Ascending aorta (tissue), 2 donors: ENCODE measurements at regions not wholly inside any gene's neighbourhood (a gene's known extent, or its start where the extent isn't known, plus 50 kb on each side); places are given as distances from the start of the nearest gene placed in this dataset.
"Not testable (repeated sequence)": the region's sequence is repeated elsewhere in the genome, so short reads cannot be mapped to it uniquely, and the experiment has no call there.

Experiments
- DNase-seq, 2 donors: peaks; one replicate each; pipeline ENCODE4 v3.0.0-alpha.2; 2019; ENCODE audit warnings: low spot score in 2 of 2
- H3K27ac ChIP-seq, 2 donors: fragments of 200-600 bp; sonication (generic); one replicate each; pipeline ENCODE4 v1.5.1; 2016 to 2017; ENCODE audit warnings: mild to moderate bottlenecking in 1 of 2
- H3K27me3 ChIP-seq: fragments of 200-600 bp; sonication (generic); one replicate; pipeline ENCODE4 v1.5.1; 2017
- H3K36me3 ChIP-seq, 2 donors: fragments of 200-600 bp; sonication (generic); one replicate each; pipeline ENCODE4 v1.5.1; 2016
- H3K4me1 ChIP-seq, 2 donors: fragments of 200-600 bp; sonication (generic); one replicate each; pipeline ENCODE4 v1.5.1; 2016 to 2017; ENCODE audit warnings: mild to moderate bottlenecking in 1 of 2
- H3K4me3 ChIP-seq, 2 donors: fragments of 200-600 bp; sonication (generic); one replicate each; pipeline ENCODE4 v1.5.1; 2016 to 2017; ENCODE audit warnings: mild to moderate bottlenecking in 1 of 2
- H3K9me3 ChIP-seq, 2 donors: fragments of 200-600 bp; sonication (generic); one replicate each; pipeline ENCODE4 v1.5.1; 2016
- intact Hi-C: fragments of 100-400 bp; cut with DNase I; formaldehyde crosslinking; loops from one replicate; pipeline ENCODE4 v1.15.1; 2023
- TF ChIP-seq, protein P1 (sequence below), 3 experiments: fragments of 200-600 bp in 2 of 3; fragments of 450-650 bp in 1 of 3; sonication (generic) in 2 of 3; IDR thresholded peaks; one replicate each; pipeline ENCODE4 v1.5.1; 2016 to 2019; ENCODE audit warnings: antibody characterized with exemption in 3 of 3, mild to moderate bottlenecking in 1 of 3, moderate library complexity in 1 of 3

DNA sequence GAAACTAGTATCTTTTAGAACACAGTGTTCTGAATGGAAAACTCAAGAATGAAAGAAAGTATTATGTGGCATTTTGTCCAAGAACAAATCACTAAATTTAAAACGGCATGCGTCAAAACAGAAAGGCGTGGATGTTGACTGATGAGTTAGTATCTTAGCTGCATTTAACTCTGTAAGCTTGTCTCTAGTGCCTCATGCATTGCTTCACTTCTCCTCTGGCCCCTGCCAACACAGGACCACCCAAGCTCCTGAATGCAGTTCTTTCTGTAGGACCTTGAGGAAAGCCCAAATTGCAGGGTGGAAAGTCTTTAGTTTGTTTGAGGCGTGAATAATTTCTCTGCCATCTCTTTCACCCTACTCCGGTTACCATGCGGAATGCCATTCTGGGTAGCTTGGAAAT is 632.2 kb downstream of the COL12A1 start:
- Histone ChIP-seq H3K27me3 (no peaks in the 10 kb centered on the region), H3K36me3 (no peaks in the 10 kb centered on the region), H3K4me1 (peaks cover 0 to 4% of the 10 kb centered on the region in 2 donors), H3K9me3 (no peaks in the 10 kb centered on the region), H3K4me3 (no peak overlapping the region), H3K27ac (no peak overlapping the region)
- no peak for DNase-seq
- intact Hi-C loops = no loop called here
- TF ChIP-seq, protein P1, sequence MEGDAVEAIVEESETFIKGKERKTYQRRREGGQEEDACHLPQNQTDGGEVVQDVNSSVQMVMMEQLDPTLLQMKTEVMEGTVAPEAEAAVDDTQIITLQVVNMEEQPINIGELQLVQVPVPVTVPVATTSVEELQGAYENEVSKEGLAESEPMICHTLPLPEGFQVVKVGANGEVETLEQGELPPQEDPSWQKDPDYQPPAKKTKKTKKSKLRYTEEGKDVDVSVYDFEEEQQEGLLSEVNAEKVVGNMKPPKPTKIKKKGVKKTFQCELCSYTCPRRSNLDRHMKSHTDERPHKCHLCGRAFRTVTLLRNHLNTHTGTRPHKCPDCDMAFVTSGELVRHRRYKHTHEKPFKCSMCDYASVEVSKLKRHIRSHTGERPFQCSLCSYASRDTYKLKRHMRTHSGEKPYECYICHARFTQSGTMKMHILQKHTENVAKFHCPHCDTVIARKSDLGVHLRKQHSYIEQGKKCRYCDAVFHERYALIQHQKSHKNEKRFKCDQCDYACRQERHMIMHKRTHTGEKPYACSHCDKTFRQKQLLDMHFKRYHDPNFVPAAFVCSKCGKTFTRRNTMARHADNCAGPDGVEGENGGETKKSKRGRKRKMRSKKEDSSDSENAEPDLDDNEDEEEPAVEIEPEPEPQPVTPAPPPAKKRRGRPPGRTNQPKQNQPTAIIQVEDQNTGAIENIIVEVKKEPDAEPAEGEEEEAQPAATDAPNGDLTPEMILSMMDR (IDR thresholded peaks at IDR 0.05) = no peak

DNA sequence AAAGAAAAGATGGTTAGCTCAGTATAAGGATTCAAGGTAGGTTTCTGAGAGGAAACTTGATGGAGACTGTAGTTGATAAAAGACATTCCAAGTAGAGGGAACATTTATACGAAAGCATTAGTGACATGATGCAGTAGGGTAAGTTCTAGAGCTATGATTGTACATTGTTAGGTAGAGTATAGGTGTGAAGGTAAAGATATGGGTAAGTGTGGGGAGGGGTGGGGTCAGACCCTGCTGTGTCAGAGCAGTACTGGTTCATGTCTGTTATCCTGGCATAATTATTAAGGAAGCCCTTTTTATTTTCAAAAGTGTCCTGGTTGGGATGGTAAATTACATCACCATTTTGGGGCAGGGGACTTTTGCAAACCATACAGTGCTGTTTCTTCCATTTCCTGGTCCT is 635.8 kb downstream of the COL12A1 start:
- intact Hi-C loops = no loop called here
- Histone ChIP-seq H3K27ac (no peak overlapping the region), H3K9me3 (no peaks in the 10 kb centered on the region), H3K36me3 (no peaks in the 10 kb centered on the region), H3K27me3 (no peaks in the 10 kb centered on the region), H3K4me3 (no peak overlapping the region), H3K4me1 (no peaks in the 10 kb centered on the region)
- no peak for DNase-seq
- TF ChIP-seq, protein P1 (IDR thresholded peaks at IDR 0.05) = no peak

DNA sequence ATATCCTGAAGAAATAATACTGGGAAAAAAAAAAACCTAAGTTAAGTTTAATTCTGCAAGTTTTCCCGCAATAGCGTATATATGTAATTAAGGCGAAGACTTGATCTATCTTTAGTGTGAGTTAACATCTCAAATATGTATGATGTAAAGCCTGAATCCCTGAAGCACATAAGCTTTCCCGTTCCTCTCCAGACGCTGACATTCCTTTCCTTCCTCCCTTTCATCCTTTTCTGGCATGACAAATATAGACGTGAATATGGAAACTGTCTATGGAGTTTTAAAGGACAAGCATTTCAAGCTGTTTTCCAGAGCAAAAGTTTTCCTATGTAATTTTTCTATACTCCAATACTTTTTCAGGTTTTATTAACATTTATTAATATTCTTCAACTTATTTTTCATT is 637.0 kb downstream of the COL12A1 start:
- intact Hi-C loops = no loop called here
- H3K4me3 ChIP-seq = no peak overlapping the region
- no peaks in the 10 kb centered on the region for H3K4me1 ChIP-seq
- H3K27me3 ChIP-seq = no peaks in the 10 kb centered on the region
- H3K36me3 ChIP-seq = no peaks in the 10 kb centered on the region
- TF ChIP-seq, protein P1 (IDR thresholded peaks at IDR 0.05) = no peak
- no peak overlapping the region for H3K27ac ChIP-seq
- no peaks in the 10 kb centered on the region for H3K9me3 ChIP-seq
- no peak for DNase-seq

DNA sequence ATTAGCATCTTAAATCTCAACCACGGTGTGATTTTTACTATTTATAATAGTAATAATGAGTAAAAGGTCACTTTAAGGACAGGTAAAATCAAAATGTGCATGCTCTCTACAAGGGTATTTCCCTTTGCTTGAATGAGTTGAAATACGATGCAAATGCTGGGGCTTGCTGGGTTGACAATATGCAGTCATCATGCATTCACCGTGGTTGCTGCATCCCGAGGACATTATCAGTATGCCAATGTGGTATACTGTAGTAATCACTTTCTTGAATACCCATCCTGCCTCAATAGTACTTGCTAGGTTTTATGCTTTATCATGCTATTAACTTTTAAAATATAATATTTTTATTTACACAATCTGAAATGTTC is 637.9 kb downstream of the COL12A1 start:
- intact Hi-C loops, H3K27ac ChIP-seq, H3K9me3 ChIP-seq, H3K27me3 ChIP-seq, H3K36me3 ChIP-seq, H3K4me1 ChIP-seq, DNase-seq, H3K4me3 ChIP-seq: not testable (repeated sequence)

DNA sequence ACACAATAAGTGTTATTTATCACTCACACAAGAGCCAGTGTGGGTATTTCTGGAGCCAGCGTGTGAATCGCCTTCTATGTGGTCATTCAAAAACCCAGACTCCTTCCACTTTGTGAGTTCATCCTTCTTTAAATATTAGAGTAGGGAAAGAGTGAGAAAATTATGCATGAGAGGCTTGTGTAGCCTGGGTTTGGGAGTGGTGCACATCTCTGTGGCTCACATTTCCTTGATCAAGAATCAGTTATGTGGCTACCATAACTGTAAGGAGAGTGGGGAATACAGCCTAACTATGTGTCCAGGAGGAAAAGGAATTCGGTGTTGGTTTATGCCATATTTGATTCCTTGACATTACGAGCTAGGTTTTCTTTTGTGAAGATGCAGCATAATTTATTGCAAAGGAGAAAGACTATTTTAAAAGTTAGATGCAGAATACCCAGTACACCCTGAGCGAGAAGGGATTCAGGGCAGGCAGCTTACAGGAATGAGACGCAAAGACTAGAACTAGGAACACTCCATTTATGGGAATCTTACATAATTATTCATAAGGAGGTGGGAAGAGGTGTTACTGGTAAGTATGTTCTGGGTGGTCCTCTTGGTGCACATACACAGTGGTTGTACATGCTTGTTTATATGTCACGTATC is 638.5 kb downstream of the COL12A1 start:
- H3K27me3 ChIP-seq = no peaks in the 10 kb centered on the region
- H3K27ac ChIP-seq = no peak overlapping the region
- TF ChIP-seq, protein P1 (IDR thresholded peaks at IDR 0.05) = no peak
- H3K4me3 ChIP-seq = no peak overlapping the region
- intact Hi-C loops = no loop called here
- H3K36me3 ChIP-seq = no peaks in the 10 kb centered on the region
- no peak for DNase-seq
- no peaks in the 10 kb centered on the region for H3K9me3 ChIP-seq
- H3K4me1 ChIP-seq = no peaks in the 10 kb centered on the region

DNA sequence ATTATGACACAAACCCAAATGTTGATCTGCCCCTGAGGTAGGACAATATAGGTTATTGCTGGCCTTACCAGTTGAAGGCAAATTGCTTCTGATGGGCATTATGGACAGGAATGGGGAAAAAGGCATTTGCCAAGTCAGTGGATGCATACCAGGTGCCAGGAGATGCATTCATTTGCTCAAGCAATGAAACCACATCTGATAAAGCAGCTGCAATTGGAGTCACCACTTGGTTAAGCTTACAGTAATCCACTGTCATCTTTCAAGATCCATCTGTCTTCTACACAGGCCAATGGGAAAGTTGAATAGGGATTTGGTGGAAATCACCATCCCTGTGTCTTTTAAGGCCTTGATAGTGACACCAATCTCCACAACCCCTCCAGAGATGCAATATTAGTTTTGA is 648.6 kb downstream of the COL12A1 start:
- TF ChIP-seq, protein P1 (IDR thresholded peaks at IDR 0.05) = no peak
- no peak overlapping the region for H3K4me3 ChIP-seq
- intact Hi-C loops = no loop called here
- no peak overlapping the region for H3K27ac ChIP-seq
- no peak for DNase-seq
- no peaks in the 10 kb centered on the region for H3K4me1 ChIP-seq
- no peaks in the 10 kb centered on the region for H3K36me3 ChIP-seq
- H3K9me3 ChIP-seq = no peaks in the 10 kb centered on the region
- H3K27me3 ChIP-seq = no peaks in the 10 kb centered on the region
